ENCODE measurements at regions not wholly inside any gene's neighbourhood (a gene's known extent, or its start where the extent isn't known, plus 50 kb on each side); places are given as distances from the start of the nearest gene placed in this dataset.

DNA sequence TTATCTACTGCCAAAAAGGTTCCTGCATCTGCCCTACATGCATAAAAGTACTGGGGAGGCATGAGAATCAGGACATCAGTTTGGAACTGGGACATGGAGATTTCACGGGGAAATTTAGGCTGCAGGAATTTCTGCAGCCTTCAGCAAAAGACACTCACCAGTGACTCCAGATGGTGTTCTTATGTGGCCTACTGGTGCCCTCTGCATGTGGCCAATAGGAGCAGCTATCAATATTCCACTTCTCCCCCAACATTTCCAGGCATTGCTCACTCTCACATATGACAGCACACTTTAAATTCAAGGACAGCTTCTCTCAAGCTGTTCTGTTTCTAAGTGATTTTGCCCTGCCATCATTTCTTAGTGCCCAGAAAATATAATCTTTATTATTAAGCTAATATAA, 570.5 kb upstream of the ARGLU1 start:
- no peaks in the 10 kb centered on the region for H3K4me1 ChIP-seq
- TF ChIP-seq, protein P1, sequence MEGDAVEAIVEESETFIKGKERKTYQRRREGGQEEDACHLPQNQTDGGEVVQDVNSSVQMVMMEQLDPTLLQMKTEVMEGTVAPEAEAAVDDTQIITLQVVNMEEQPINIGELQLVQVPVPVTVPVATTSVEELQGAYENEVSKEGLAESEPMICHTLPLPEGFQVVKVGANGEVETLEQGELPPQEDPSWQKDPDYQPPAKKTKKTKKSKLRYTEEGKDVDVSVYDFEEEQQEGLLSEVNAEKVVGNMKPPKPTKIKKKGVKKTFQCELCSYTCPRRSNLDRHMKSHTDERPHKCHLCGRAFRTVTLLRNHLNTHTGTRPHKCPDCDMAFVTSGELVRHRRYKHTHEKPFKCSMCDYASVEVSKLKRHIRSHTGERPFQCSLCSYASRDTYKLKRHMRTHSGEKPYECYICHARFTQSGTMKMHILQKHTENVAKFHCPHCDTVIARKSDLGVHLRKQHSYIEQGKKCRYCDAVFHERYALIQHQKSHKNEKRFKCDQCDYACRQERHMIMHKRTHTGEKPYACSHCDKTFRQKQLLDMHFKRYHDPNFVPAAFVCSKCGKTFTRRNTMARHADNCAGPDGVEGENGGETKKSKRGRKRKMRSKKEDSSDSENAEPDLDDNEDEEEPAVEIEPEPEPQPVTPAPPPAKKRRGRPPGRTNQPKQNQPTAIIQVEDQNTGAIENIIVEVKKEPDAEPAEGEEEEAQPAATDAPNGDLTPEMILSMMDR (IDR thresholded peaks at IDR 0.05) = no peak
- no peaks in the 10 kb centered on the region for H3K27me3 ChIP-seq
- intact Hi-C loops (cut with DNase I) = no loop called here
- no peak overlapping the region for H3K4me3 ChIP-seq
- ATAC-seq = no peak
- H3K36me3 ChIP-seq = no peaks in the 10 kb centered on the region
- DNase-seq = no peak
- H3K27ac ChIP-seq = no peak overlapping the region
- no peaks in the 10 kb centered on the region for H3K9me3 ChIP-seq

GRCh38 chr13:107133950-107134349, 566.0 kb upstream of the ARGLU1 start:
- Histone ChIP-seq H3K4me3 (no peak overlapping the region), H3K27me3 (no peaks in the 10 kb centered on the region), H3K4me1 (no peaks in the 10 kb centered on the region), H3K36me3 (no peaks in the 10 kb centered on the region), H3K27ac (no peak overlapping the region), H3K9me3 (peaks cover 0 to under 1% of the 10 kb centered on the region in 2 donors)
- TF ChIP-seq, protein P1 (IDR thresholded peaks at IDR 0.05) = no peak
- no peak for ATAC-seq
- DNase-seq = no peak
- intact Hi-C loops (cut with DNase I) = no loop called here

GRCh38 chr13:107130566-107130965, 562.6 kb upstream of the ARGLU1 start:
- Histone ChIP-seq H3K4me3 (no peak overlapping the region), H3K9me3 (peaks cover 0 to 5% of the 10 kb centered on the region in 2 donors), H3K27me3 (no peaks in the 10 kb centered on the region), H3K27ac (no peak overlapping the region), H3K4me1 (no peaks in the 10 kb centered on the region), H3K36me3 (no peaks in the 10 kb centered on the region)
- ATAC-seq (no peak), DNase-seq (peak in 2 of 4 donors; percentile 67 to 76)
- intact Hi-C loops (cut with DNase I) = no loop called here
- TF ChIP-seq, protein P1 (IDR thresholded peaks at IDR 0.05) = no peak

GRCh38 chr13:107124730-107125129, 556.8 kb upstream of the ARGLU1 start:
- ATAC-seq = no peak
- intact Hi-C loops (cut with DNase I) = loop anchor here in 1 of 2 donors (5.0 kb wide), 1 partner anchor 202 kb away; no protein-coding TSS in a partner anchor

GRCh38 chr13:107124129-107124718, 556.3 kb upstream of the ARGLU1 start:
- intact Hi-C loops (cut with DNase I) = loop anchor here in 1 of 2 donors (5.0 kb wide), 1 partner anchor 202 kb away; no protein-coding TSS in a partner anchor

More at GRCh38 chr13:107124730-107125129, 556.8 kb upstream of the ARGLU1 start:
- TF ChIP-seq, protein P1 (IDR thresholded peaks at IDR 0.05) = no peak
- Histone ChIP-seq H3K9me3 (peaks cover 0 to 5% of the 10 kb centered on the region in 2 donors), H3K27ac (no peak overlapping the region), H3K4me1 (no peaks in the 10 kb centered on the region), H3K27me3 (no peaks in the 10 kb centered on the region), H3K36me3 (no peaks in the 10 kb centered on the region), H3K4me3 (no peak overlapping the region)
- no peak for DNase-seq

More at GRCh38 chr13:107124129-107124718, 556.3 kb upstream of the ARGLU1 start:
- ATAC-seq (peak; percentile 61), DNase-seq (peak in 1 of 4 donors; percentile 45)
- TF ChIP-seq, protein P1 (IDR thresholded peaks at IDR 0.05) = peak; percentile 46 to 59
- H3K4me3 ChIP-seq = no peak overlapping the region
- no peak overlapping the region for H3K27ac ChIP-seq
- no peaks in the 10 kb centered on the region for H3K4me1 ChIP-seq
- no peaks in the 10 kb centered on the region for H3K27me3 ChIP-seq
- H3K36me3 ChIP-seq = no peaks in the 10 kb centered on the region
- peaks cover 0 to 5% of the 10 kb centered on the region in 2 donors for H3K9me3 ChIP-seq

All from left lung (tissue), 4 donors.